ENCODE measurements at regions not wholly inside any gene's neighbourhood (a gene's known extent, or its start where the extent isn't known, plus 50 kb on each side); places are given as distances from the start of the nearest gene placed in this dataset.
"Not testable (repeated sequence)": the region's sequence is repeated elsewhere in the genome, so short reads cannot be mapped to it uniquely, and the experiment has no call there.

GRCh38 chr11:97638641-97639224, 1248.9 kb downstream of the JRKL start:
- DNase-seq (ENCODE audit: low read depth, low spot score): no peak
- in situ Hi-C loops (cut with HindIII; ENCODE audit: low pct_unique_long_range_greater_than_20kb, low sequenced_read_pairs): no loop called here

DNA sequence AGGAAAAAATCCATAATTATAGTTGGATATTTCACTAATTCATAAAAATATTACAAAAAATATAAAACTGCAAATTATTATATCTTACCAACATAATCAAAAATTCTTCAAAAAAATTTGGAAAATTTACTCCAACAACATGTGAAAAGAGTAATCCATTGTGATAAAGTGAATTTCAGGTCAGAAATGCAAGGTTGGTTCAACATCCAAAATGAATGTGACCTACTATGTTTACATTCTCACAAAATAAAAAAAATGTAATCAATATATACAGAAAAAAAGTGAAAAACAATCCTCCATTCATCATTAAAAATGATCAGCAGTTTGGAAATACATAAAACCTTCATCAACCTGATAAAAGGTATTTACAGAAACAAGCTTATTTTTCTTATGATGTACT, 1252.2 kb downstream of the JRKL start:
- in situ Hi-C loops (cut with HindIII; ENCODE audit: low pct_unique_long_range_greater_than_20kb, low sequenced_read_pairs): no loop called here
- no peak for DNase-seq (ENCODE audit: low read depth, low spot score)

- no peak for DNase-seq (ENCODE audit: low read depth, low spot score)
- in situ Hi-C loops (cut with HindIII; ENCODE audit: low pct_unique_long_range_greater_than_20kb, low sequenced_read_pairs): no loop called here
These were observed 1255.9 kb downstream of the JRKL start for GRCh38 chr11:97645736-97646135.

- no peak for DNase-seq (ENCODE audit: low read depth, low spot score)
- in situ Hi-C loops (cut with HindIII; ENCODE audit: low pct_unique_long_range_greater_than_20kb, low sequenced_read_pairs): no loop called here
These were observed 1266.5 kb downstream of the JRKL start for GRCh38 chr11:97656356-97656755.

DNA sequence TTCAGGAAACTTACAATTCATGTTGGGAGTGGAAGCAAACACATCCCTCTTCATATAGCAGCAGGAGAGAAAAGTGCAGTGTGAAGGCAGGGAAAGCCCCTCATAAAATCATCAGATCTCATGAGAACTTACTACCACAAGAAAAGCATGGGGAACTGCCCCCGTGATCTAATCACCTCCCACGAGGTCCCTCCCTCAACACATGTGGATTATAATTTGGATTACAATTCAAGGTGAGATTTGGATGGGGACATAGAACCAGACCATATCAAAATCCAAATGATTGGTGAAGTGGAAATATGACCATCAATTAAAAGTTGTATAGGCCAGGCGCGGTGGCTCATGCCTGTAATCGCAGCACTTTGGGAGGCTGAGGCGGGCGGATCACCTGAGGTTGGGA, 1268.0 kb downstream of the JRKL start:
- no peak for DNase-seq (ENCODE audit: low read depth, low spot score)
- in situ Hi-C loops (cut with HindIII; ENCODE audit: low pct_unique_long_range_greater_than_20kb, low sequenced_read_pairs): no loop called here

DNA sequence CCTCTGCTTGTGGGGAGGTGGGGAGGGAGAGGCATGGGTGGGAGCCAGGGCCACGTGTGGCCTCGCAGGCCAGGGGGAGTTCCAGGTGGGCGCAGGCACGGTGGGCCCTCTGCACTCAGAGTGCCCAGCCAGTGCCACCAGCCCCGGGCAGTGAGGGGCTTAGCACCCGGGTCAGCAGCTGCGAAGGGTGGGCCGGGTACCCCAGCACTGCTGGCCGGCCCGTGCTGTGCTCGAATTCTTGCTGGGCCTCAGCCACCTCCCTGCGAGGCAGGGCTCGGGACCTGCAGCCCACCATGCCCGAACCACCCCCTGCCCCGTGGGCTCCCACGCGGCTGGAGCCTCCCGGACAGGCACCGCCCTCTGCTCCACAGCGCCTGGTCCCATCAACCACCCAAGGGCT, 1277.2 kb downstream of the JRKL start:
- in situ Hi-C loops (cut with HindIII; ENCODE audit: low pct_unique_long_range_greater_than_20kb, low sequenced_read_pairs): no loop called here

GRCh38 chr11:97683733-97684132, 1293.9 kb downstream of the JRKL start:
- in situ Hi-C loops (cut with HindIII; ENCODE audit: low pct_unique_long_range_greater_than_20kb, low sequenced_read_pairs): no loop called here
- DNase-seq (ENCODE audit: low read depth, low spot score): no peak

More for the DNA sequence above, 1277.2 kb downstream of the JRKL start:
- no peak for DNase-seq (ENCODE audit: low read depth, low spot score)

DNA sequence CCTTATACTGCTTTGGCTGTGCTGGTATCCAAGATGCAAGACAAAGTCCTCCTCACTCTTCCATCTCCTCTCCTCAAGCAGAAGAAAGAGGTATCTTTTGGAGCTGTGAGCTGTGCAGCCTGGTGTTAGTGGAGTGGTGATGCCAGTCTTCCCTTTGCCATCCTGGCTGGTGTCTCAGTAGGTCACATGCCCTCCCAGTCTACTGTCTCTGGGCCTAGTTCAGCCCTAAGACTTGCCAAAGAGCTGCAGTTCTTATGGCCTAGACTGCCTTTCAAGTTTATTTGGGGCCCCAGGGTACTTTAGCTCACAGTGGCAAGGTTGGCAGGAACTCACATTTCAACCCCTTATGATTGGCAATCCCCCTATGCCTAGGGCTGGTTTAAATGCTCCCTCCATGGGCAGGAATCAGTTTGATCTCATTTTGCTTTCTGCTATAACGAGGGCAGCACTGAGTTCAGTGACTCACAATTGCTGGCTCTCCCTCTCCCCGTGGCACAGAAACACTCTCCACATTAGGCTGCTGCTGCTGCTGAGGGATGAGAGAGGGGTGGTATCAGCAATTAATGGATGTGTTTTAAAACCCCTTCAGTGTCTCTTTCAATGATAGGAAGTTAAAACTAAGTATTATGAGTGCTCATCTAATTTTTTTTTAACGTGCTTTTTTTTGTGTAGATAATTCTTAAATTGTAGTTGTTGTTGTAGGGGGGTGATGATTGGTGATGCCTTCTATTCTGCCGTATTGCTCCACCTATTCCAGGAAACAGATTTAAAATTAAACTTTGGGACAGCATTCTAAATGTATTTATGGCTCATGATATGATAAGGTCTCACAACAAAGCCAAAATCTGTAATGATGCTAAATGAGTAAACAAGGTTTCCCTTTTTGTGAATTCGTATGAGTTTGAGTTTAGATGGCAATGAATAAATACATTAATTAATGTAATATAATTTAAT, 1295.0 kb downstream of the JRKL start:
- in situ Hi-C loops (cut with HindIII; ENCODE audit: low pct_unique_long_range_greater_than_20kb, low sequenced_read_pairs): no loop called here
- no peak for DNase-seq (ENCODE audit: low read depth, low spot score)

DNA sequence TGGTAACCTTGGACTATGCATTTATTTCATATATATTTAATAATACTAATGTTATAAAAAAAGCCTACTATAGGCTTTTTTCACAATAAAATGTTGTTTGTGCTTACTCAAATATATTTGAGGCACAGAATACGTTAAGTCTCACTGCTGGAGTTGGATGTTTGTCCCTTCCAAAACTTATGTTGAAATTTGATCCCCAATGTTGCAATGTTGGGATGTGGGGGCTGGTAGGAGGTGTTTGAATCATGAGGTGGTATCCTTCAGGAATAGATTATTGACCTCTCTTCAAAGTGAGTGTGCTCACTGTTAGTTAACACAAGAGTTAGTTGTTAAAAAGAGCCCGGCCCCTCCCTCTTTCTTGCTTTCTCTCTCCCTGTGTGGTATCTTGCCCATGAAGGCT, 1295.9 kb downstream of the JRKL start:
- in situ Hi-C loops (cut with HindIII; ENCODE audit: low pct_unique_long_range_greater_than_20kb, low sequenced_read_pairs): no loop called here
- no peak for DNase-seq (ENCODE audit: low read depth, low spot score)

- DNase-seq (ENCODE audit: low read depth, low spot score): no peak
- in situ Hi-C loops (cut with HindIII; ENCODE audit: low pct_unique_long_range_greater_than_20kb, low sequenced_read_pairs): no loop called here
These were observed 1297.3 kb downstream of the JRKL start for GRCh38 chr11:97687111-97687510.

GRCh38 chr11:97691061-97691460, 1301.2 kb downstream of the JRKL start:
- no peak for DNase-seq (ENCODE audit: low read depth, low spot score)
- in situ Hi-C loops (cut with HindIII; ENCODE audit: low pct_unique_long_range_greater_than_20kb, low sequenced_read_pairs): no loop called here

DNA sequence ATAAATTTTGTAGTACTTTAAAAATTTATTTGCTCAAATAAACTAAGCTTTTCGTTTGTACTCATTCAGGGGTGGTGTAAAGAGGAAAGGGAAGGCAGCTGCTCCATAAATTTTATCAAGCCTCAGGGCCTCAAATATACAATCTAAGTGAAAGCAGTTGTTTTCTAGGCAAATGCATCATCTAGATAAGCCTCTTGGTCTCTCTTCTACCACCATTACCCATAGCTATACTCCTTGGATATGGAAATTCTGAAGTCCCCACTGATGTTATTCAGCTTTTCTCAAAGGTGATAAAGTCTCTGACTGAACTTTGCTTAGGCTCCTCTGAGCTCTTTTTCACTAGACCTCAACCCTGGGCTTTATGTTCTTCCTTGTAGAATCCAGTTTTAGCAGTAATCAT, 1313.1 kb downstream of the JRKL start:
- no peak for DNase-seq (ENCODE audit: low read depth, low spot score)
- in situ Hi-C loops (cut with HindIII; ENCODE audit: low pct_unique_long_range_greater_than_20kb, low sequenced_read_pairs): no loop called here

- in situ Hi-C loops (cut with HindIII; ENCODE audit: low pct_unique_long_range_greater_than_20kb, low sequenced_read_pairs): no loop called here
- DNase-seq (ENCODE audit: low read depth, low spot score): no peak
These were observed 1314.0 kb downstream of the JRKL start for GRCh38 chr11:97703851-97704250.

DNA sequence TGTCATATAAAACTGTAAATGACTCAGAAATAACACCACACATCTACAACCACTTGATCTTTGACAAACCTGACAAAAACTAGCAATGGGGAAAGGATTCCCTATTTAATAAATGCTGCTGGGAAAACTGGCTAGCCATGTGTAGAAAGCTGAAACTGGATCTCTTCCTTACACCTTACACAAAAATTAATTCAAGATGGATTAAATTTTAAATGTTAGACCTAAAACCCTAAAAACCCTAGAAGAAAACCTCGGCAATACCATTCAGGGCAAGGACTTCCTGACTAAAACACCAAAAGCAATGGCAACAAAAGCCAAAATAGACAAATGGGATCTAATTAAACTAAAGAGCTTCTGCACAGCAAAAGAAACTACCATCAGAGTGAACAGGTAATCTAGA, 1315.3 kb upstream of the CNTN5 start:
- in situ Hi-C loops (cut with HindIII; ENCODE audit: low pct_unique_long_range_greater_than_20kb, low sequenced_read_pairs): not testable (repeated sequence)
- peak; percentile 6 for DNase-seq (ENCODE audit: low read depth, low spot score)

DNA sequence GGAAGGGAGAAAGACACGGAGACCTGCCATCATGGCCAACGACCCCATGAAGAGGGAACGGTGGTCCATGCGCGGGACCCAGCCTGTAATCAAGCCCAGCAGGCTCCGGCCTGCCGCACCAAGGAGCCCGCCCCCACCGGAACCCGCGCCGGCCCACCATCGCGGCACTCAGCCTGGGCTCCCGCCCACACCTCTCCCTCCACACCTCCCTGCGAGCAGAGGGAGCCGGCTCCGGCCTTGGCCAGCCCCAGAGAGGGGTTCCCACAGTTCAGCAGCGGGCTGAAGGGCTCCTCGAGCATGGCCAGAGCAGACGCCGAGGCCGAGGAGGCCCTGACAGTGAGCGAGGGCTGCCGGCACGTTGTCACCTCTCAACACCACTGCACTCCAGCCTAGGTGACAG, 1302.8 kb upstream of the CNTN5 start:
- in situ Hi-C loops (cut with HindIII; ENCODE audit: low pct_unique_long_range_greater_than_20kb, low sequenced_read_pairs): no loop called here
- DNase-seq (ENCODE audit: low read depth, low spot score): no peak

DNA sequence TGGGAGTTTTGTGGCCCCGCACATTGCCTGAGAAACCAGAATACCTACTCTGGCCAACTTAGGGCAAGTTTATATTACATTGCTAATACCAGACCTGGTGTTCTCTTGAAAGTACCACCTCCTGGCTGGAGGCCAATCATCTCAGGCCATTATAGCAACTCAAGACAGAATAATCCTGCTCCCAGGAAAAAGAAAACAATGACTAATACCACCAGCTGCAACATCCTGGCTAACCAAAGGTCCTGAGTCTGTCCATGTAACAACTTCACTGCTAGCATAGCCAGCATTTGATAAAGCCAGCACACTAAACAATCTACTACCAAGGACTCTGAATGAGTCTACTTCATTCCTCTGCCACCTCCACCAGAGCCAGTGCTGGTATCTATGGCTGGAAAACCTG, 1298.7 kb upstream of the CNTN5 start:
- DNase-seq (ENCODE audit: low read depth, low spot score): no peak
- in situ Hi-C loops (cut with HindIII; ENCODE audit: low pct_unique_long_range_greater_than_20kb, low sequenced_read_pairs): no loop called here

GRCh38 chr11:97722721-97723120, 1298.0 kb upstream of the CNTN5 start:
- no peak for DNase-seq (ENCODE audit: low read depth, low spot score)
- in situ Hi-C loops (cut with HindIII; ENCODE audit: low pct_unique_long_range_greater_than_20kb, low sequenced_read_pairs): no loop called here

DNA sequence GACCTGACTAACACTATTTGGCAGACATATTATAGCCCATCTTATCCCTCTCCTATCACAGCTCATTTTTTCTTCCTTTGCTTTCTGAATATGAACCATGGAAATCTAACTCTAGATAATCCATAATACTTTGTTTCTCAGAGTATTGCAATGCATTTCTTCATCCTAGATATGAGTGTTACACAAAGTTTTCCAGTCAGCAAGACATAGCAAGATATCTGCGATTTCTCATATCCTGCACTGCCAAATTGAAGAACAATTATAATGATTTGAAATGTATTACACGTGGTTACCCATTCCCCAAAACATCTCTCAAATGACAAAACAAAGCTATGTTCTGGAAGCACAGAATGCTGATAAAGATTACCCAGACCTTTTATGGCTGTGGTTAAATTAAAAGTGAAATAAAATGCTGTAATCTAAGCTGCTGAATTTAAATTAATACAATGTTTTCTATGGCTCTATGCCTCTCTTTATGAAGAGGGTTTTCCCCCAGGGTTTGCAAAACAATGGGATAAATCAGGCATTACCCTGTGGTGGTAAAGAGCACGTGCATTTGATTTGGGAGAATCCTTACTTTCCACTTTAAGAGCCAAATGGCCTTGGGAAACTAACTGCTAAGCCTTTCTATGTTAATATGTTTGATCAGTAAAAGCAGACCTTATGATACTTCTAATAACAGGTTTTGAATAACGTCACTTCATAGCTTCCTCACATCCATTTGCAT, 1291.0 kb upstream of the CNTN5 start:
- no peak for DNase-seq (ENCODE audit: low read depth, low spot score)
- in situ Hi-C loops (cut with HindIII; ENCODE audit: low pct_unique_long_range_greater_than_20kb, low sequenced_read_pairs): no loop called here
